ENCODE measurements at regions not wholly inside any gene's neighbourhood (a gene's known extent, or its start where the extent isn't known, plus 50 kb on each side); places are given as distances from the start of the nearest gene placed in this dataset.
A peak's percentile ranks its signal among the peaks of the same experiment; 100 is the strongest.

DNA sequence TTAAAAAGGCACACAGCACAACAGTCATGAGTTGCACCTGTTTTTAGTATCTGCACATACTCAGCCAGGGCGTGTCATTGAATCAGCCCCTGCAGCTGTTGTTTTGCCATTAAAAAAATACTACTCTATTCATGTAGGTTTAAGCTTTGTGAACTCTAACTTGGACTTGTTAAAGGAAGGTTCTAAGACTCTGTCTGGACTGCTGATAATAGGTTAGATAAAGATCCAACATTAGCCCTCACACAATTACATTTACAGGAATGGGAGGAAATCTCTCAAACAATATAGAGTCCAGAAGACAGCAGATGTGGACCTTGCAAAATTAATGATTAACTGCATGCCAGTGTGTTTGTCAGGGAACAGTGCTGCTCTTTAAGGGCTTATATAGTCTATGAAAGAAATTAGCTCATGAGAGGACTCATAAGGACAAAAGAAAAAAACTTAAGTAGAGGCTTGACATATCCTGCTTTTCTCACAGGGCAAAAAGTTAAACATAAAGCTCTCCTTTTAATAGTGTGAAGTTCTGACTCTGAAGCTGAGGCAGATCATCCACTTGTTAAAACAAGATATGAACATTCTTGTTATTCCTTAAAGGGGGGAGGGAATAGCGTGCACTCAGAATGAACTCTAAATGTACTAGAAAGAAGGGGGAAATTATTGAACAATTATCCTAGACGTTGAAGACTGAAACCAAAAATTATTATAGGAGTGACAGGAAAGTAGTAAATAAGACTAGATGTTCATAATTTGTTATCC is 243.6 kb downstream of the NDFIP2 start:
- peak in 1 of 2 donors; percentile 67 for DNase-seq (ENCODE audit: low read depth in 2 of 2)

DNA sequence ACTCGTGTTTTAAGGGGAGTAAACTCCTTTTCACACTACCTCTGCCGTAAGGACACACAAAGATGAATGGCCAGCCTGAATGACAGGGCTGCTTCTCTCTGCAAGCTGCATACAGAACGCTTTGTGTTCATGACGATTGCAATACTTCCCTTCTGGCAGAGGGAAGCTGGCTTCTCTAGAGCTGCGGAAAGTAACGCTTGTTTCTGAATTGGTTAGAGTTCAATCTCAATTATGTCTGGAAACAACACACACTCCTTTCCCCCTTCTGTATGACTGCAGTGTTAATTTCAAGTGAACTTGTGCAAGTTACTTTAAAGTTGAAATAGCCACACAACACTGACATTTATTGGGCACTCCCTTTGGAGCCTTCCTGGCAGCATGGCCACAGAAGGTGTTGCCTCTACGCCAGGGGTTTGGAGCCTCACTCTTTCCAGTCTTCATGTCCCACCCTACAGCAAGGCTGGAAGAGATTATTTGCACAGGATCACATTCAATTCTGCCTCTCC is 242.6 kb downstream of the NDFIP2 start:
- DNase-seq (ENCODE audit: low read depth in 2 of 2) = peak in 1 of 2 donors; percentile 5

DNA sequence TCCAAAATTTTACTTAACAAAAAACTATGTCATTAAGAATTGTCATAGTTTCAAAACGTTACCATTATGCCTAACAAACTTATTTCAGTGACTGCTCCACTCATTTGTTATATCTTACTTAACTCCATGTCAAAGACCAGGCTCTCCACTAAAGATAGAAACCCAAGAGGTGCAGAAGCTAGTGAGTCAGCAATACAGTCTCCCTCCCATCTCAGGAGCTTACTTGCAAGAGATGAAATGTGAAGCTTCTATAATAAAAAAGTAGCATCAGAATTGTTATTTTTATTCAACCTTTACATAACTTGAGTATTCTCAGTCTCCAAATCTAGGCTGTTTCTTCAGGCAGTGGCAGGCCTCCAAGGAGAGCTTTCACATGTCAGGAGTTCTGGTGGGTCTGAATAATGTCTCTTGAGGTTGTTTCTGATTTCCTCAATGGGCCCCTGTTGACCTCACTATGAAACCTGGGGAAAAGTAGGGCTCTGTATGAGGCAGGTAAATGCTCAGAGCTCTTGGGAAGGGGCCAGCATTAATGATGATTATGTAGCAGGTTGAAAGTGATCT is 242.0 kb downstream of the NDFIP2 start:
- DNase-seq (ENCODE audit: low read depth in 2 of 2) = no peak

GRCh38 chr13:79716191-79716590 is 235.2 kb downstream of the NDFIP2 start:
- DNase-seq (ENCODE audit: low read depth in 2 of 2) = no peak

DNA sequence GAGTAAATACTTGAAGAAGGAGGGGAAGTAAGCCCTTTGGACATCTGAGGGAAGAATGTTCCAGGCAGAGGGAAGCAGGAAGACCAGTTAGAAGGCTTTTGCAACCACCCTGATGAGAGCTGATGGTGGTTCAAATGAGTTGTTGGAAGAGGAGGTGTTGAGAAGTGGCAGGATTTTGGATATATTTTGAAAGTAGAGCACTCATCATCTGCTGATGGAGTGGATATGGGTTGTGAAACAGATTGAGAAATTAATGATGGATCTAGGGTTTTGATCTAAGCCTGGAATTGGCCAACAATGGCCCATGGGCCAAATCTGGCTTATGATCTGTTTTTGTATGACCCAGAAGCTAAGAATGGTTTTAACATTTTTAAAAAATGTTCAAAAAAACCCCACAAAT is 230.7 kb downstream of the NDFIP2 start:
- no peak for DNase-seq (ENCODE audit: low read depth in 2 of 2)

DNA sequence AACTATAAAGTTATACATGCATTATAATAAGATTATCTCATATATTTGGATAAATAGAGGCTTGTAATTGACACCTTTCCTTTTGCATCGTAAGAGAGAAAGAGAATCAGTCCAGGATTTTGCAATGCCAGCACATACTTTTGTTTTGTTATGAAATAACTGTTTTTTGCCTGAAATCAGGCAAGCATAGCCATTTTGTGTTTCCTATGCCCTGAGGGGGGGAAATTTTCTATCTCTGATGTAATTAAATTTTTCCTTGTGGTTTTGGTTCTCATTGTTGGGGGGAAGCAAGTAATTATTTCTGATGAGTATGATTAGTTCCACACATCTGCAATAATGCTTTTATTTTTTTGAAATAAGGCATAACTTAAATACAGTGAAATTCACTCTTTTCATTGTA is 229.4 kb downstream of the NDFIP2 start:
- no peak for DNase-seq (ENCODE audit: low read depth in 2 of 2)

DNA sequence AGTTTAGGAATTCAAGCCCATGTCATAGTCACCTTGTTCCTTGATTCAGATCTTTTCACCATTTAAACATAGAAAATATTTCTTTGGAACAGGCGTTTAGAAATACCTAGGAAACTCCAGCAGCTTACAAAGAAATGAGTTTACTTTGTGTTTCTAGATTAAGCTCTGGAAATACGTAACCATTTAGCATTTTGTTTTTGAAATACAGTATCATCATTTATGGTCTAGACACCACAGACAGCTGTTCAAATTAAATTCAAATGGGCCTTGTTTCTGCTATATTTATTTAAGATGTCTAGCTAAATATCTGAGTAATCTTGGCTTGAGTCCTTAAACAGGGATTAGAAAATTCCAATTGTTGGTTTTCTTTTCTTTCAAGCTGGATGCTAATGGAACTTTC is 228.5 kb downstream of the NDFIP2 start:
- no peak for DNase-seq (ENCODE audit: low read depth in 2 of 2)

DNA sequence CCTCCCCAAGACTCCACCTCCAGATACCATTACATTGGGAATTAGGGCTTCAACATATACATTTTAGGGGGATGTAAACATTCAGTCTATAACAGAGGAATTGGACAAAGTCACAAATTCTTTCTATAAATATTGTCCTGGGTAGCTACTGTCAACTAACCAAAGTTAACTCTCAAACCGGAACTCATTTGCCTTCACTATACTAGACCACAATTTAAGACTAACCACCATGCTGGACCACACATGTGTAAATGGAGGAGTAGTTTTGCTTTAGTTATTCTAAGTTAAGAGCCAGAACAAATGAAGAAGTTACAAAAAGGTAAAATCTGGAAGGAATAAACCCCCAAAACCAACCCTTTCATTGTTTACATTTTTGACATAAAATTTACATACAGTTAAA is 222.8 kb downstream of the NDFIP2 start:
- DNase-seq (ENCODE audit: low read depth in 2 of 2) = no peak

DNA sequence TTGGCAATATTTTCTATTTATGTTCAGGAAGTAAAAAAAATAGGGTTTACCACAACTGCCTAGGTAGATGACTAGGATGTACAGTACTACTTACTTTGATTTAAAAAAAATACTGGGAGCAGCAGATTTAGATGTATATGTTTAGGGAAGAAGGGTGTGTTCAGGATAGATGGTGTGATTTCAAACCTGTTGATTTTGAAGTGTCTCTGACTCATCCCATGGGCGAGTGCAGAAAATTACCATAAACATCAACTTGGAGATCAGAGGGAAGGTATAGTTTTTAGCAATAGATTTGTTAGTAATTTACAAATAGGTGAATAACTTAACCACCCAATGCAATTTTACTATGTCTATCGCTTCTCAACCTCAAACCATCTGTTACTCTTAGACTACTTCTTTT is 214.8 kb downstream of the NDFIP2 start:
- no peak for DNase-seq (ENCODE audit: low read depth in 2 of 2)

- DNase-seq (ENCODE audit: low read depth in 2 of 2) = no peak
Measured at GRCh38 chr13:79692846-79693245, 211.9 kb downstream of the NDFIP2 start.

DNA sequence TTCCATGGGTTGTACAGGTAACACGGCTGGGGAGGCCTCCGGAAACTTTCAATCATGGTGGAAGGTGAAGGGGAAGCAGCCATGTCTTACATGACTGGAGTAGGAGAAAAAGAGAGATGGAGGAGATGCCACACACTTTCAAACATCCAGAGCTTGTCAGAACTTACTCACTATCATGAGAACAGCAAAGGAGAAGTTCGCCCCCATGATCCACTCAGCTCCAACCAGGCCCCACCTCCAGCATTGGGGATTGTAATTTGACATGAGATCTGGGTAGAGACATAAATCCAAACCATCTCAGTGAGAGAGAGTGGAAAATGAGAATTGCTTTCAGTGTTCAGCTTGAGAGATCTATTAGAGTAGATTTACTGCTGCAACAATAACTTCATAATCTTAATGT is 210.9 kb downstream of the NDFIP2 start:
- DNase-seq (ENCODE audit: low read depth in 2 of 2) = no peak

DNA sequence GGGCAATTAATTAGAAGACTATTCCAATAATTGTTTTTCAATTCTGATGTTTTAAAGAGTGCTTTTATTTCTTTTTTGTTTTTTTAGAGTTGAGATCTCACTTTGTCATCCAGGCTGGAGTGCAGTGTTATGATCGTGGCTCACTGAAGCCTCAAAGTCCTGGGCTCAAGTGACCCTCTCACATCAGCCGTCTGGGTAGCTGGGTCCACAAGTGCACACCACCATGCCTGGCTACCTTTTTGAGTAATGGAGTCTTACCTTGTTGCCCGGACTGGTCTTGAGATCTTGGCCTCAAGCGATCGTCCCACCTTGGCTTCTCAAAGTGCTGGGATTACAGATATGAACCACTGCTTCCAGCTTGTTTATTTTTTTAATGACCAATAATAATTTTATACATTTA is 207.8 kb downstream of the NDFIP2 start:
- no peak for DNase-seq (ENCODE audit: low read depth in 2 of 2)

DNA sequence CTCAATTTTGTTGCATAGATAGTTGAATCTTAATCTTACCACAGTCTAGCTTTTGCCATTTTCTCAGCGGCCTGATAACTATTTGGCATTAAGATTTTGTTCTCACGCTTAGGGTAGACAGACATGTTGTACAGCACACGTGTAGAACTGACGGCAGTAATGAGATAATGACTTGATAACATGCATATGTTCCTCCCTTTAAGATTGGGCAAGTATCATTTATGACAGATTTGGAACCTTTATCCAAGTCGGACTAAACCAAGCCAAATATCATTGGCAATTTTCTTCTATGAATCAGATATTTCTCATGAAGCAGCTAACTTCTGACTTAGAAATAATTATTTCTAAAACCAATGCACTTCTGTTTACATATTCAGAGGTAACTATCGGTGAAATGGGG is 205.5 kb downstream of the NDFIP2 start:
- no peak for DNase-seq (ENCODE audit: low read depth in 2 of 2)

DNA sequence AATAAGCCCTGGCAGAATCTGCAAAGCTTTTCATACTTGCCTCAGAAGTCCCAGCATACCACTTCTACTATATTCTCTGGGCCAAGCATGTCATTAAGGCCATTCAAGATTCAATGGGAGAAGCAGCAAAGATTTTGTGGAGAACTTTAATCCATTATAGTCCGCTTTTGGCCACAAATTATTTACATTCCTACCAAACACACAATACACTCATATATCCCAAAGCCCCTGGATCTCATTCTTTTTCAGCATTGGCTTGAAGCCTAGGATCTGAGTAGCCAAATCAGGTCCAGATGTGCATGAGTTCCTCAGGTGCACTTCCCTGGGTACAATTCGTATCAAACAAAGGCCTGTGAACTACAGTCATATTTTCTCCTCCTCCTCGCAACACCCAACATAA is 203.4 kb downstream of the NDFIP2 start:
- no peak for DNase-seq (ENCODE audit: low read depth in 2 of 2)

- no peak for DNase-seq (ENCODE audit: low read depth in 2 of 2)
Measured at GRCh38 chr13:79682164-79682563, 201.2 kb downstream of the NDFIP2 start.

DNA sequence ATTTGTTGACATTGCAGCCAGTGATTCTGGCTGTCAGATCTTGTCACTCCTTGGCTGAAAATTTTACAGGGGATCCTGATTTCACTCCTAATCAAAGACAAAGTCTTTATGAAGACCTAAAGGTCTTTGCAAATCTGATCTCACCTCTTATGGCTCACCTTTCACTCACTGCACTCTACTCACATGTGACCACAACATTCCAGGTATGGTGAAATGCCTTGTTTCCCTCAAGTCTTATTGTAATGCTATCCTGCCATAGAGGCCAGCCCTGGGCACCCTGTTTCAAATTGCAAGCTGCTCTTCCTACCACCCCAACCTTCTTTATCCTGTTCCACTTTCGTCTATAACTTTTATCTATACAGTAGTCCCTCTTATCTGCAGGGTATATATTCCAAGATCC is 200.1 kb downstream of the NDFIP2 start:
- no peak for DNase-seq (ENCODE audit: low read depth in 2 of 2)

DNA sequence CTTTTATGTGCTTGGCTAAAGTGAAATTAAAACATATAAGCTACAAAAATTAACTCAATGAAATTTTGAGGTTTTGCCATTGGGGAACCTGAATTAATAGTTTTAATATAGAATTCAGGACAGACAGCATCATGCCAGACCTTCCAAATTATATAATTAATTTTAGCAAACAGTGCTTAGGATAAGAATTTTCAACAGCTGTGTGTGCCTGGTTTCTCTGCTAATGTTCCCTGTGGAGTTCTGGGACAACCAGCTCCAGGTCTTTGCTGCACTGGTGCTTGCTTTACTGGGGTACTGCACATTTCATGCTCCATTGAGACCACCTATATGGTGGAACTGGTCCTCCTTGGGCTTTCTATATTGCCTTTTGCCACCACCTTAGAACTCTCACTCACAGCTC is 199.5 kb downstream of the NDFIP2 start:
- DNase-seq (ENCODE audit: low read depth in 2 of 2) = no peak

- peak; percentile 72 to 83 for DNase-seq (ENCODE audit: low read depth in 2 of 2)
Measured at GRCh38 chr13:79679334-79679733, 198.4 kb downstream of the NDFIP2 start.

GRCh38 chr13:79678100-79678499 is 197.1 kb downstream of the NDFIP2 start:
- DNase-seq (ENCODE audit: low read depth in 2 of 2) = no peak

DNA sequence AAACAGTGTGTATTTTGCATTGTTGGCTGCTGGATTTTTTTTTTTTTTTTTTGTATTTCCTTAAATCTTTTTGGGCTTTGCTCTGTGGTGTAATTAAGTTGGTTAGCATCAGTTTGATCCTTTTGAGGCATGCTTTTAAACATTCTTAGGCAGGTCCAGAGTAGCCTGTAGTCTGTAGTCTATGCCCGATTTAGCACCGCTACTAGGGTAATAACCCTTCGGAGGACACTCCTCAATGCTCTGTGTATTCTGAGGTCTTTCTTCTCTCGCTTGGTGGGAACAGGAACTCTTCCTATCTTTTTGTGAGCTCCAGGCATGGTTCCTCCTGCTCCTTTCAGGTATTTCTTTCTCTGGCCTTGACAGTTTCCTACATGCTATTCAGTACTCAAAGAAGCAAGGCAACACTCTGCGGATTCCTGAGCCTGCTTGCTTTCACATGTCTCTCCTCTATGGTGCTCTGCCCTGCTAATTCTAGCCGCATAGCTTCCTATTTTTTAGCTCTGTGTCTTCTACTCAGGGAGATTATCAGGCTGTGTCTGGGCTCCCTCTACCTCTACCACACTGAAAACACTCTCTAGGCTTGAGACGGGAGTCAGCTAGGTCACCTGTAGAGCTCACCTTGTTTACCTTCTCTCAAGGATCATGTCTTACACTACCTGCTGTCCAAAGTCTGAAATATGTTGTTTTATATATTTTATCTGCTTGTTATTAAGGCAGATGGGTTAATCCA is 195.1 kb downstream of the NDFIP2 start:
- no peak for DNase-seq (ENCODE audit: low read depth in 2 of 2)

- DNase-seq (ENCODE audit: low read depth in 2 of 2) = no peak
Measured at GRCh38 chr13:79674765-79675515, 194.0 kb downstream of the NDFIP2 start.

- no peak for DNase-seq (ENCODE audit: low read depth in 2 of 2)
Measured at GRCh38 chr13:79673993-79674377, 193.0 kb downstream of the NDFIP2 start.

All from dermis microvascular lymphatic vessel endothelial cell (primary cell).